SK-N-SH treated with all-trans-retinoic acid at 6 μM for 48 hours (cell line): ENCODE measurements at regions not wholly inside any gene's neighbourhood (a gene's known extent, or its start where the extent isn't known, plus 50 kb on each side); places are given as distances from the start of the nearest gene placed in this dataset.

ENCODE experiments used
- ARNTL ChIP-seq: fragments of 450-650 bp; formaldehyde crosslinking; IDR thresholded peaks from 2 replicates; pipeline ENCODE4 v1.5.0; 2020; ENCODE audit warnings: low read depth, mild to moderate bottlenecking, moderate library complexity, borderline replicate concordance
- CREB5 ChIP-seq: fragments of 250-450 bp; sonication (Bioruptor Pico); IDR thresholded peaks from 2 replicates; pipeline ENCODE4 v1.5.1; 2020; ENCODE audit warnings: low read depth, mild to moderate bottlenecking, moderate library complexity
- CSRNP3 ChIP-seq: fragments of 250-450 bp; sonication (Bioruptor Pico); IDR thresholded peaks from 2 replicates; pipeline ENCODE4 v1.5.1; 2021; ENCODE audit warnings: mild to moderate bottlenecking, moderate library complexity
- ESRRG ChIP-seq: fragments of 250-450 bp; sonication (Bioruptor Pico); IDR thresholded peaks from 2 replicates; pipeline ENCODE4 v1.6.1; 2021; ENCODE audit warnings: mild to moderate bottlenecking
- GLIS3 ChIP-seq: fragments of 250-450 bp; sonication (Bioruptor Pico); IDR thresholded peaks from 2 replicates; pipeline ENCODE4 v1.5.0; 2020; ENCODE audit warnings: mild to moderate bottlenecking, moderate library complexity
- ISL1 ChIP-seq: fragments of 250-450 bp; sonication (Bioruptor Pico); IDR thresholded peaks from 2 replicates; pipeline ENCODE4 v2.1.2; 2022; ENCODE audit warnings: mild to moderate bottlenecking, moderate library complexity
- OSR1 ChIP-seq: fragments of 250-450 bp; sonication (Bioruptor Pico); IDR thresholded peaks from 2 replicates; pipeline ENCODE4 v1.8.0; 2022; ENCODE audit warnings: moderate library complexity, mild to moderate bottlenecking, inconsistent platforms
- ZC3H10 ChIP-seq: fragments of 250-450 bp; sonication (Bioruptor Pico); IDR thresholded peaks from 2 replicates; pipeline ENCODE4 v1.5.1; 2021; ENCODE audit warnings: mild to moderate bottlenecking, moderate library complexity
- ZFP3 ChIP-seq: fragments of 250-450 bp; sonication (Bioruptor Pico); IDR thresholded peaks from 2 replicates; pipeline ENCODE4 v1.5.0; 2020; ENCODE audit warnings: mild to moderate bottlenecking, moderate library complexity
- ZFP30 ChIP-seq: fragments of 450-650 bp; formaldehyde crosslinking; IDR thresholded peaks from 2 replicates; pipeline ENCODE4 v1.5.0; 2022; ENCODE audit warnings: mild to moderate bottlenecking, moderate library complexity
- ZNF70 ChIP-seq: fragments of 450-650 bp; formaldehyde crosslinking; IDR thresholded peaks from 2 replicates; pipeline ENCODE4 v1.5.0; 2020; ENCODE audit warnings: mild to moderate bottlenecking, moderate library complexity
- TF ChIP-seq, protein P1 (sequence below): fragments of 250-450 bp; sonication (Bioruptor Pico); IDR thresholded peaks from 2 replicates; pipeline ENCODE4 v1.8.0; 2020; ENCODE audit warnings: mild to moderate bottlenecking, moderate library complexity, borderline replicate concordance

GRCh38 chr5:125421006-125421405 is 674.6 kb upstream of the ZNF608 start:
- TF ChIP-seq GLIS3 (no peak), ZC3H10 (CRISPR knock-in tag) (no peak), ZNF70 (CRISPR knock-in tag) (no peak), ZFP30 (CRISPR knock-in tag) (no peak), ISL1 (no peak), OSR1 (CRISPR knock-in tag) (no peak), ZFP3 (CRISPR knock-in tag) (no peak), ARNTL (CRISPR knock-in tag) (no peak), CREB5 (CRISPR knock-in tag) (no peak), CSRNP3 (CRISPR knock-in tag) (no peak), ESRRG (CRISPR knock-in tag) (no peak)
- TF ChIP-seq, protein P1, sequence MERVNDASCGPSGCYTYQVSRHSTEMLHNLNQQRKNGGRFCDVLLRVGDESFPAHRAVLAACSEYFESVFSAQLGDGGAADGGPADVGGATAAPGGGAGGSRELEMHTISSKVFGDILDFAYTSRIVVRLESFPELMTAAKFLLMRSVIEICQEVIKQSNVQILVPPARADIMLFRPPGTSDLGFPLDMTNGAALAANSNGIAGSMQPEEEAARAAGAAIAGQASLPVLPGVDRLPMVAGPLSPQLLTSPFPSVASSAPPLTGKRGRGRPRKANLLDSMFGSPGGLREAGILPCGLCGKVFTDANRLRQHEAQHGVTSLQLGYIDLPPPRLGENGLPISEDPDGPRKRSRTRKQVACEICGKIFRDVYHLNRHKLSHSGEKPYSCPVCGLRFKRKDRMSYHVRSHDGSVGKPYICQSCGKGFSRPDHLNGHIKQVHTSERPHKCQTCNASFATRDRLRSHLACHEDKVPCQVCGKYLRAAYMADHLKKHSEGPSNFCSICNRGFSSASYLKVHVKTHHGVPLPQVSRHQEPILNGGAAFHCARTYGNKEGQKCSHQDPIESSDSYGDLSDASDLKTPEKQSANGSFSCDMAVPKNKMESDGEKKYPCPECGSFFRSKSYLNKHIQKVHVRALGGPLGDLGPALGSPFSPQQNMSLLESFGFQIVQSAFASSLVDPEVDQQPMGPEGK = no peak
